ENCODE measurements at regions not wholly inside any gene's neighbourhood (a gene's known extent, or its start where the extent isn't known, plus 50 kb on each side); places are given as distances from the start of the nearest gene placed in this dataset.

DNA sequence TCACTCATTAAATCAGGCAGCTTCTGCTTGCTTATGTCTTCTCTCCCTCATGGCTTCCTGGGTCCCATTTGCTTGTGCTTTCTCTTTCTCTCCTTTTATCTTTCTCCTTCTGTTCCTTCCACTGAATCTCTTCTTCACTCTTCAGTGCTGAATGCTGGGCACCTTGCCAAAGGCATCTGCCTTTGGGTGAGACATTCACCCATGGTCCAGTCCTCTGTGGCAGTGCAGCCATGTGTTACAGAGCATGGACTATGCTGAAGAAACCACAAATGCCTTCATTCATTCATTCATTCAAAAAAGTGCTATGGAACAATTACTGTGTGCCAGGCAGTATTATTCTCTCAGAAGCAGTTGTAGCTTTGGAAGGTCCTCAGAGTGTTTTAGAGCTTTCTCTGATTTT is 344.4 kb upstream of the STXBP6 start:
- TF ChIP-seq, protein P1, sequence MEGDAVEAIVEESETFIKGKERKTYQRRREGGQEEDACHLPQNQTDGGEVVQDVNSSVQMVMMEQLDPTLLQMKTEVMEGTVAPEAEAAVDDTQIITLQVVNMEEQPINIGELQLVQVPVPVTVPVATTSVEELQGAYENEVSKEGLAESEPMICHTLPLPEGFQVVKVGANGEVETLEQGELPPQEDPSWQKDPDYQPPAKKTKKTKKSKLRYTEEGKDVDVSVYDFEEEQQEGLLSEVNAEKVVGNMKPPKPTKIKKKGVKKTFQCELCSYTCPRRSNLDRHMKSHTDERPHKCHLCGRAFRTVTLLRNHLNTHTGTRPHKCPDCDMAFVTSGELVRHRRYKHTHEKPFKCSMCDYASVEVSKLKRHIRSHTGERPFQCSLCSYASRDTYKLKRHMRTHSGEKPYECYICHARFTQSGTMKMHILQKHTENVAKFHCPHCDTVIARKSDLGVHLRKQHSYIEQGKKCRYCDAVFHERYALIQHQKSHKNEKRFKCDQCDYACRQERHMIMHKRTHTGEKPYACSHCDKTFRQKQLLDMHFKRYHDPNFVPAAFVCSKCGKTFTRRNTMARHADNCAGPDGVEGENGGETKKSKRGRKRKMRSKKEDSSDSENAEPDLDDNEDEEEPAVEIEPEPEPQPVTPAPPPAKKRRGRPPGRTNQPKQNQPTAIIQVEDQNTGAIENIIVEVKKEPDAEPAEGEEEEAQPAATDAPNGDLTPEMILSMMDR (IDR thresholded peaks at IDR 0.05) = no peak
- no peak for TF ChIP-seq POLR2A (IDR thresholded peaks at IDR 0.05)

Data from lower leg skin (tissue), 3 donors.